Upper lobe of left lung (tissue), 6 donors: ENCODE measurements at regions not wholly inside any gene's neighbourhood (a gene's known extent, or its start where the extent isn't known, plus 50 kb on each side); places are given as distances from the start of the nearest gene placed in this dataset.

ENCODE experiments used
- ATAC-seq, 2 donors: fragments of 200-7000 bp; cut with Tn5 transposase; one replicate each; pipeline ENCODE4 v1.9.1; 2022; ENCODE audit warnings: mild to moderate bottlenecking in 2 of 2, moderate library complexity in 2 of 2; ENCODE audit not compliant: low FRiP score in 2 of 2
- DNase-seq, 2 donors: peaks; one replicate each; pipeline ENCODE4 v3.0.0-alpha.2; 2019 to 2020
- H3K27ac ChIP-seq, 4 donors: fragments of 200-600 bp; sonication (generic); one replicate each; pipeline ENCODE4 v1.5.1; 2016 to 2019
- H3K27me3 ChIP-seq, 4 donors: fragments of 200-600 bp; sonication (generic); one replicate each; pipeline ENCODE4 v1.5.1; 2017 to 2019
- H3K36me3 ChIP-seq, 4 donors: fragments of 200-600 bp; sonication (generic); one replicate each; pipeline ENCODE4 v1.5.1; 2016 to 2019
- H3K4me1 ChIP-seq, 4 donors: fragments of 200-600 bp; sonication (generic); one replicate each; pipeline ENCODE4 v1.5.1; 2018 to 2019
- H3K4me3 ChIP-seq, 4 donors: fragments of 200-600 bp; sonication (generic); one replicate each; pipeline ENCODE4 v1.5.1; 2017 to 2019; ENCODE audit warnings: mild to moderate bottlenecking in 2 of 4, moderate library complexity in 1 of 4
- H3K9me3 ChIP-seq, 4 donors: fragments of 200-600 bp; sonication (generic); one replicate each; pipeline ENCODE4 v1.5.1; 2018 to 2019
- CTCF ChIP-seq, 6 experiments: fragments of 450-650 bp in 4 of 6; fragments of 200-600 bp in 2 of 6; sonication (generic) in 2 of 6; IDR thresholded peaks; one replicate each; pipeline ENCODE4 v1.5.1; 2016 to 2019; ENCODE audit warnings: antibody characterized with exemption in 6 of 6
- EP300 ChIP-seq, 4 donors: sonication (generic); formaldehyde crosslinking; IDR thresholded peaks; one replicate each; pipeline ENCODE4 v1.5.1; 2017; ENCODE audit warnings: antibody characterized with exemption in 4 of 4, control low read depth in 2 of 4
- POLR2A ChIP-seq, 4 donors: fragments of 450-650 bp; IDR thresholded peaks; one replicate each; pipeline ENCODE4 v1.5.1; 2016 to 2017; ENCODE audit warnings: antibody characterized with exemption in 4 of 4, mild to moderate bottlenecking in 2 of 4
- POLR2AphosphoS5 ChIP-seq, 2 donors: sonication (generic); formaldehyde crosslinking; IDR thresholded peaks; one replicate each; pipeline ENCODE4 v1.5.1; 2017; ENCODE audit warnings: antibody characterized with exemption in 2 of 2
- WGBS, 2 donors: methylation state at CpG; one replicate each; pipeline ENCODE4 v1.1.5; 2017 to 2018; 5-methylcytosine and 5-hydroxymethylcytosine counted together
- donor health status: DM: no; HTN: no; CAD: no; lungs with moderate emphysema.
- donor health status: DM: no; HTN: yes; CAD: no; lungs with severe emphysema.

GRCh38 chr2:116200086-116200485 lies 1614.4 kb upstream of the DDX18 start:
- Histone ChIP-seq H3K27ac (no peak overlapping the region), H3K27me3 (no peaks in the 10 kb centered on the region), H3K36me3 (no peaks in the 10 kb centered on the region), H3K9me3 (peaks cover 0 to 7% (median 0%) of the 10 kb centered on the region in 4 donors), H3K4me1 (no peaks in the 10 kb centered on the region), H3K4me3 (no peak overlapping the region)
- ATAC-seq (no peak), DNase-seq (no peak)
- TF ChIP-seq POLR2A (IDR thresholded peaks at IDR 0.05) (no peak), POLR2AphosphoS5 (IDR thresholded peaks at IDR 0.05) (no peak), EP300 (IDR thresholded peaks at IDR 0.05) (no peak)
- 81 to 90% methylated on average over 2 of the region's 2 CpGs for whole genome bisulfite sequencing, 2 donors

DNA sequence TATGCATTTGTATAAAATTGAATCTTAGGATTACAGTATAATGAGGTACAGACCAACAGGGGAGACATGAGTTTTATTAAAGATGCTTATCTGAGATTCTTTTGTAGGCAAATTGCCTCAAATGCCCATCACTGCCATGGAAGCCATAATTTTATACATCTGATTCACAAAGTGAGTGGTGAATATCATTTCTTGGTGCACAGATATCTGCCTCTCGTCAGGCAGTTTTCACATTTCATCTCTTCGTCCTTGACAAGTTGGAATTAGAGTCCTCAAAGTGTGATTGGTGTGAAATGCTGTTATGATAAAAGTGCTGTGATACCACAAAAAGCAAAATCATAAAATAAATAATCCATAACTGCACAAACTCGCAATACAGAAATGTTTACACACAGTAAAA lies 1602.8 kb upstream of the DDX18 start:
- Histone ChIP-seq H3K4me1 (no peaks in the 10 kb centered on the region), H3K27me3 (no peaks in the 10 kb centered on the region), H3K4me3 (no peak overlapping the region), H3K27ac (no peak overlapping the region), H3K9me3 (no peaks in the 10 kb centered on the region), H3K36me3 (no peaks in the 10 kb centered on the region)
- 71 to 72% methylated on average over 3 of the region's 3 CpGs for WGBS, 2 donors
- no peak for DNase-seq
- TF ChIP-seq POLR2A (IDR thresholded peaks at IDR 0.05) (no peak), CTCF (IDR thresholded peaks at IDR 0.05) (no peak), EP300 (IDR thresholded peaks at IDR 0.05) (no peak), POLR2AphosphoS5 (IDR thresholded peaks at IDR 0.05) (no peak)
- ATAC-seq, result no peak

DNA sequence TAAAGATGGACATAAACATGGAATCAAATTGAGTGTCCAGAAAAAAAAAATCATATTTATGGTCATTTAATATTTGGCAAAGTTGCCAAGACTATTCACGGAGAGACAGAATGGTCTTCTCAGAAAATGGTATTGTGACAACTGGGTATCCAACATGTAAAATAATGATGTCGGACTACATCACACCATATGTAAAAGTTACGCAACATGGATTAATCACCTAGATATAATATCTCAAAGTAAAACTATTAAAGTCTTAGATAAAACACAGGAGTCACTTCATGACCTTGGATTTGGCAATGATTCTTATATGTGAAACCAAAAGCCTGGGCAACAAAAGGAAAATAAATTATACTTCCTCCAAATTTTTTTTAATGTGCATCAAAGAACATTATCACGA lies 1591.7 kb upstream of the DDX18 start:
- no peak for ATAC-seq
- no peak overlapping the region for H3K4me3 ChIP-seq
- 86 to 87% methylated on average over 4 of the region's 4 CpGs for WGBS, 2 donors
- no peaks in the 10 kb centered on the region for H3K4me1 ChIP-seq
- H3K9me3 ChIP-seq, result peaks cover 0 to 15% (median 2%) of the 10 kb centered on the region in 4 donors
- no peaks in the 10 kb centered on the region for H3K36me3 ChIP-seq
- no peaks in the 10 kb centered on the region for H3K27me3 ChIP-seq
- DNase-seq, result no peak
- no peak for TF ChIP-seq EP300 (IDR thresholded peaks at IDR 0.05)
- TF ChIP-seq CTCF (IDR thresholded peaks at IDR 0.05), result no peak
- no peak for TF ChIP-seq POLR2A (IDR thresholded peaks at IDR 0.05)
- TF ChIP-seq POLR2AphosphoS5 (IDR thresholded peaks at IDR 0.05), result no peak
- H3K27ac ChIP-seq, result no peak overlapping the region

DNA sequence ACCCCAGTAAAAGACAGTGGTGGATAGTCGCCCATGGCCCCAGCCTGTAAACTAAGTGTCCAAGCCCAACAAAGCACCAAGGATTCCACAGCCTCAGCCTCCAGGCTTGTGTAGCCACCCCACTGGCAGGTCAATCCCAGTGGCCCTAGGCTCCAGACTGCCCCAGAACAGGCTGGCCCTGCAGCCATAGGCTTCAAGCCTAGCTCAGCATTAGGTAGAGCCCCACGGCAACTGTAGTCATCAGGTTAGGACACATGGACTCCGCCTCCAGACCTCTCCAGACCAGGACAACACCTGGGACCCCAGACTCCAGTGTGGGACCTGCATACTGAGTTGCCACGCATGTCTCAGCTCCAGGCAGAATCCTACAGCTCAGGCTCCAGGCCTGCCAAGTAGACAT lies 1590.6 kb upstream of the DDX18 start:
- no peak overlapping the region for H3K27ac ChIP-seq
- TF ChIP-seq POLR2AphosphoS5 (IDR thresholded peaks at IDR 0.05) (no peak), POLR2A (IDR thresholded peaks at IDR 0.05) (no peak), EP300 (IDR thresholded peaks at IDR 0.05) (no peak), CTCF (IDR thresholded peaks at IDR 0.05) (no peak)
- H3K36me3 ChIP-seq, result no peaks in the 10 kb centered on the region
- 75 to 86% methylated on average over 1 to 3 of the region's 4 CpGs for WGBS, 2 donors
- no peak for DNase-seq
- ATAC-seq, result peak in 1 of 2 donors; percentile 55
- H3K4me1 ChIP-seq, result no peaks in the 10 kb centered on the region
- H3K4me3 ChIP-seq, result no peak overlapping the region
- no peaks in the 10 kb centered on the region for H3K27me3 ChIP-seq
- H3K9me3 ChIP-seq, result peaks cover 0 to 15% (median 2%) of the 10 kb centered on the region in 4 donors

DNA sequence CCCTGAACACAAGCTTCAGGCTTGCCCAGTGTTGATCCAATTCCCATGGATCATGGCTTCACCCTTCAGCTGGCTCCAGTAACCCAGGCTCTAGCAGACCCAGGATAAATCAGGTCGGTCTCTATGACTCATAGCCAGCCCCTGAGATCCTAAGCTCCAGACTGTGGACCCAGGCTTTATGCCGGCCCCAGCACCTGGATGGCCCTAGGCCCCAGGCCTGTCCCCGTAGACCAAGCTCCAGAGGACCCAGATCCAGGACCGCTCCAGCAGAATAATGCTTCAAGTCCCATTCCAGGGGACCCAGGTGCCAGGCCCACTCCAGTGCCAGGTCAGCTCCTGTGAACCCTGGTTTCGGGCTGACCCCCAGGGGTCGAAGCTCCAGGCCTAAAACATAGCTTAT lies 1589.9 kb upstream of the DDX18 start:
- peaks cover 0 to 15% (median 2%) of the 10 kb centered on the region in 4 donors for H3K9me3 ChIP-seq
- WGBS, 2 donors, result 79 to 85% methylated on average over 2 to 6 of the region's 6 CpGs
- H3K36me3 ChIP-seq, result no peaks in the 10 kb centered on the region
- no peak for TF ChIP-seq POLR2AphosphoS5 (IDR thresholded peaks at IDR 0.05)
- no peak for TF ChIP-seq CTCF (IDR thresholded peaks at IDR 0.05)
- TF ChIP-seq EP300 (IDR thresholded peaks at IDR 0.05), result no peak
- no peak for TF ChIP-seq POLR2A (IDR thresholded peaks at IDR 0.05)
- peak; percentile 28 to 53 for ATAC-seq
- H3K27me3 ChIP-seq, result no peaks in the 10 kb centered on the region
- DNase-seq, result peak in 1 of 2 donors; percentile 12
- no peak overlapping the region for H3K4me3 ChIP-seq
- H3K4me1 ChIP-seq, result no peaks in the 10 kb centered on the region
- no peak overlapping the region for H3K27ac ChIP-seq
